ENCODE measurements at regions not wholly inside any gene's neighbourhood (a gene's known extent, or its start where the extent isn't known, plus 50 kb on each side); places are given as distances from the start of the nearest gene placed in this dataset.

GRCh38 chr4:66797608-66798007 is 747.7 kb downstream of the CENPC start:
- TF ChIP-seq CTCF (IDR thresholded peaks at IDR 0.05): no peak
- no peak for TF ChIP-seq POLR2A (IDR thresholded peaks at IDR 0.05)
